GM18867 (cell line): ENCODE measurements at regions not wholly inside any gene's neighbourhood (a gene's known extent, or its start where the extent isn't known, plus 50 kb on each side); places are given as distances from the start of the nearest gene placed in this dataset.
"Not testable (repeated sequence)": the region's sequence is repeated elsewhere in the genome, so short reads cannot be mapped to it uniquely, and the experiment has no call there.

Experiments
- ATAC-seq: cut with Tn5 transposase; IDR thresholded peaks from one replicate; pipeline ENCODE4 v1.9.1; 2021; ENCODE audit warnings: mild to moderate bottlenecking, moderate library complexity; ENCODE audit not compliant: unreplicated experiment

DNA sequence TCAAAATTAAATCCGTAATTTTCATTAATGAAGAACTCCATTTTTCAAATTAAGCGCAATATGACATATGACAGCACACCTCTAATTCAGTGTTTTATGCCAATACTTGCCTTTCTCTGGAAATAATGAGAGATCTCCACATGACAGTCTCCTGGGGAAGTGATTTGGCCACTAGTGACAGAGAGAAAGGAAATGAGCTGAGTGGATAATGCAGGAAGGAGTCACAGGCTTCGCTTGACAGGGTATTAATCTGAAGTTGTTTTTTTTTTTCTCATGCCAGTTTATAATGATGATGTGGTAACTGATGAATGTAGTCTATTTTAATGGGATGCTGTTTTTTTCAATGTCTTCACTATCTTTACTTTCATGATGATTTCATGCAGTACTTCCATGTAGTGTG lies 1079.4 kb upstream of the GYPC start:
- no peak for ATAC-seq

DNA sequence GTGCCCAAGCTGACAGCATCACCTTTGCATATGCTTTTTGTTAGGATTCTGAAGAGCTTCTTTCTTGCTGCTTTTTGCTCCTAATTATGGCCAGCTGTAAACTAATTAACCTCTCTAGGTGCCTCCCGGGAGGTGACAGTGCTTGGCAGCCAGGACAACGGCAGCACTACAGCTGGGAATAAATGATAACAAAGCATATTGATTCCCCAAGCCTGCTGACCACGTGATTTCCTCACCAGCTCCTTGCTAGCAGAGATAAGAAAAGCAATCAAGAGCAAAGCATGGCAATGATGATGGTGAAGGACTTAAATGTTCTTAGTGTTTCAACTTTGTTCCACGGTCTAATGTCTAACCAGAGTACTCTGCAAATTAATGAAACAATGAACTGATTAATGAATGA lies 1074.4 kb upstream of the GYPC start:
- ATAC-seq, result no peak

DNA sequence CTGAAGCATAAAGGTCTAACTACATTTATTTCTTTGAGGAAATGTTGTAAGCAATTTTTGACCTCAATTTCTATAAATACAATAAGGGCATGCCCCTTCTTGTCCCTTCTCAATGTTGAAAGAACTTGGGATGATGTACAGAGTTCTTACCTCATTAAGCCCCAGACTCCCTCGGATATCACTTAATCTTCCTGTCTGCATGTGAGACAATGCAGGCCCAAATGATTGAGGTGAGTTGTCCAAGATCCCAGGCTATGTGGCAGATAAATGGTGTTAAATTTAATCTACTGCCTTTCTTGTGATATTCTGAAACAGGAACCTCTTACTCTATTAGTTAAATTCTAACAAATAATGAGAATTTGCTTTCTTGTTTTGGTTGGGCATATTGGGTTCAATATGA lies 1073.4 kb upstream of the GYPC start:
- no peak for ATAC-seq

DNA sequence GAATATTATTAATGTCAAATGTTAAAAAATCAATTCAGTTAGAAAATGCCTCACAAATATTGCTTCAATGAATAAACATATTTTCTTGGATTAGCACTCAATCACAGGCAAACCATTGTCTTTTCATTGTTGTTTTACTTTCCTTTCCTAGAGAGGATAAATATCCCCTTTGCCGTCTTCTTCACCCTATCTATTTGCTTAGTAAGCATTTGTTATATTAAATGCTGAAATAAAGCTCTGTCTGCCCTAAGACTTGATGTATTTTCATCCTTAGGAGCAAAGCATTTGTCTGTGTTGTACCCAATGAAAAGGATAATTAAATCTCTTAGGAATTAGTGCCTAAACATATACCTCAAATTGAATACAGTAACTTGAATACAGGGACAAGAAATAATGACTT lies 1071.2 kb upstream of the GYPC start:
- no peak for ATAC-seq

DNA sequence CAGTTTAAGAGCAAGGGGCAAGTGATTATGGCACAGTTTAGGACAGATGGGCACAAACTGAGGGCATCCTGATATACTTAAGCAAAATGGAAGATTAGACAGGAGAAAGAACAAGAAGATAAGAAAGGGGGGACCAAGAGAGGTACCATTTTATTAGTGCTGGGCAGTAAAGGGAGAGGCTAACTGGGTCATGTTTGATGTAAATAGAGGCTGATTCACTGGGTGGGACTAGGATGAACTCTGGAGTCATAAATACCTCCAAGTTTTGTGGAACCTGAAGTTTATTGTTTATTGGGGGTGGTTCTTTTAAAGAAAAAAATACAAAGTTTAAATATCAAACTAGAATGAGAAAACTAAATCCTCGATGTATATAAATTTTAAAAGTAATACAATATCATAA lies 1067.2 kb upstream of the GYPC start:
- no peak for ATAC-seq

DNA sequence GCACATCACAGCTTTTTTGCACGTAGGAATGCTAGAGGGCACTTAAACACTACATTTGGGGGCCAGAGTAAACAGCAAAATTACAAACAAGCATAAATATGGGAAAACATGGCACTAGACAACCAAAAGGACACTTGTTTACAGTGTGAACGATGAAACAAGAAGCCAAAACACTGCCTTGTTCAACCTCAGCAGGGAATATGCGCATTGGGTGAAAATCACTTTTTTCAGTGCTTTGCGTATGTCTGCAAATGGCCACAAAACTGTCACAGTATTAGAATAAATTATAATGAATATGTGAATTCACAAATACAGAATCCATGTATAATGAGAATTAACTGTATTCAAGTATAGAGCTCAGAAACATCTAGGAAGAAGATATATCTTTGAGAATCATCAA lies 1064.0 kb upstream of the GYPC start:
- no peak for ATAC-seq

DNA sequence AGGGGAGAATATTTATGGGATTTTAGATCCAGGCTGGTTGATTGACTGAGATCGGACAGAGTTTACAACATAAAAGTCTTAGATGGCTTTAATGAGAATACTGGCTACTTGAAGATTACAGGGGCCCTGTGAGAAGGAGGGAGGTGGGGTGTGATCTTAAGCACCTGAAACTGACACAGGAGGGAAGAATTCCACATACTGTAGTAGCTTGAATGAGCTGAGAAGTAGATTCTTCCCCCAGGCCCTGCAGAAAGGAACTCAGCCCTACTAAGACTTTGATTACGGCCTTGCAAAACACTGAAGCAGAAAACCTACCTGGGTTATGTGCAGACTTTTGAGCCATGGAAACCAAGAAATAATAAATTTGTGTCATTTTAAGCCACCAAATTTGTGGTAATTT lies 1062.9 kb upstream of the GYPC start:
- ATAC-seq, result no peak

DNA sequence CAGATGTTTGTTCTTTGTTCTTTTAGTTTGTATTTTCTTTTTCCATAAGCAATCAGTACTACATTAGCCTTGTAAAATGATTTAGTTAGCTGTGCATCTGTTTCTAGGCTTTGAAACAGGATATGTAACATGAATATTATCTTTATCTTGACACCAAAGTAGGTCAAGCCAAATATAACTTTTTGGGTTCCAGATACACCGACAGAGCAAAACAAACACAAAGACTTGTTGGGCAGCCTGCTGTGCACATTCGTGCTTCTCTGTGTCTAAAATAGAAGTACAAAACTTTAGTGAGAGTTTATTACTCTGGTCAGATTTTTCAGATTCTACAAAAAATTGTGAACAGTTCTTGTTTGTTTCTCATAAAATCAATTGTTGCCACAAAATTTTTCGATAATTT lies 1059.3 kb upstream of the GYPC start:
- no peak for ATAC-seq

DNA sequence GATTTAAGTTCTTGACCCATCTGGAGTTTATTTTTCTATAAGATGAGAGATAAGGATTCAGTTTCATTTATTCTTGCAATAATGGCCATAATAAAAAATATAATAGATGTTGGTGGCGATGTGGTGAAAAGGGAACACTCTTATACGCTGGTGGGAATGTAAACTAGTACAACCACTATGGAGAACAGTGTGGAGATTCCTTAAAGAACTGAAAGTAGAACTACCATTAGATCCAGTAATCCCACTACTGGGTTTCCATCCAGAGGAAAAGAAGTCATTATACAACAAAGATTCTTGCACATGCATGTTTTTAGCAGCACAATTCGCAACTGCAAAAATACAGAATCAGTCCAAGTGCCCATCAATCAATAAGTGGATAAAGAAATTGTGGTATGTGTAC lies 1040.5 kb upstream of the GYPC start:
- no peak for ATAC-seq

DNA sequence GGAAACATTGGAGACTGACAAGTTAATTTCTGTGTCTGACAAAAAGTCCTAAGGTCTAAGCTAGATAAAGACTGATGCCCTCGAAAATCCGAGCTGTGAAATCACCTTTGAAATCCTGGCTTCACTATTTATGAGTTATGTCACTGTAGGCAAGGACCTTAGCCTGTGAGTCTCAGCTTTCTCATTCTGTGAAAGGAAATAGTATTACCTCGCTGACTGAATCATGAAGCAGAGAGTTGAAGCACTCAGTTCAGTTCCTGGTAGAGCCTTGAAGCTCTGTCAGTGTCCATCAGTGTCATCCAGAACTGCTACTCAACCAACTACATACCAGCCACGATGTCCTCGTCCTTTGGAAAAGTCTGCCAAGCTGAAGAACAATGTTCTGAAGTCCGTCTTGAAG lies 1025.6 kb upstream of the GYPC start:
- ATAC-seq, result no peak

DNA sequence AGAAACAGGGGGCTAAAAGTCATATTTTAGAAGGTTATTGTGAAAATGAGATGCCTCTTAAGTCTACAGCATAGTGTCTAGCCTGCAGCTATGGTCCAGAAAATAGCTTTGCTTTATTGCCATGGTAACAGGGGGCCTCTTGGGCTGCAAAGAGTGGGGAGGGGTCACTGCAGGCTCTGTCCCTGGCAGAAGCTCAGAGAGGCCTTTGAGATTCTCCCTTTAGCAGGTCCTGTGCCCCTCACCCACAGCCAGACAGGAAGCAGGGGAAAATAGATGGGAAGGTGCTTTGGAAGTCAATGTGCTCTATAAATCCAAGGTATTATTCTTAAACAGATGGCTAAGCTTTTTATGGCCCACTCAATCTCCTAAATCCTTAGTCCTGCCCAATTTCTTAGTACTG lies 1021.3 kb upstream of the GYPC start:
- no peak for ATAC-seq

DNA sequence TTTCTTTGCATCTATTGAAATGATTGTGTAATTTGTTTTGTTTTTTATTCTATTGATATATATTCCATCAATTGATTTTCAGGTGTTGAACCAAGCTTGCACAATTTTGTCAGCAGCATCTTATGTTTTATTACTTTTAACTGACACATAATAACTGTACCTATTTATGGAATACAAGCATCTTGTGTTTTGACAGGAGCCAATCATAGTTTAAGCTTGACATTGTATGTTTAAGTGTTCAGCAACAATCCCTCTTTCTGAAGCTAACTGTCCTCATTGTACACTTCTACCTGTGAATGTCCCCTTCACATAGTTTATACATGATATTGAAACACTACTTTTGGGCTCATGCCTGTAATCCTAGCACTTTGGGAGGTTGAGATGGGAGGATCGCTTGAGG lies 1017.6 kb upstream of the GYPC start:
- no peak for ATAC-seq

DNA sequence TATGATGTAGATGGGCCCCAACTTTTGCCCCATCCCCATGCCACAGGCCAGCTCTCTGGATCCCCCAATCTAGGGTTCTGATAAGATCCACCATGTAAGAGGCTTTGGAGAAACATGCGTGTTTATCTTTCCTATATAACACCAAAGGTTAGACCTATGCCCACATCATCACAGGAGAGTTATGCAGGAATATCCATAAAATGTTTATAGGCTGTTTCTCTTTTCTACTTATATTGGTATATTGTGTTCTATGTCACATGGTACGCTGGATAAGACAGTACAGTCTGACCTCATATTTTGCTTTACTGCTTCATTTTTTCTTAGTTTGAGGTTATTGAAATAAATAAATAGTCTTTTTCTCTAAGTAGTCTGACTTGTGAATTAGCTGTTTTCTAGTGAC lies 1013.9 kb upstream of the GYPC start:
- no peak for ATAC-seq

DNA sequence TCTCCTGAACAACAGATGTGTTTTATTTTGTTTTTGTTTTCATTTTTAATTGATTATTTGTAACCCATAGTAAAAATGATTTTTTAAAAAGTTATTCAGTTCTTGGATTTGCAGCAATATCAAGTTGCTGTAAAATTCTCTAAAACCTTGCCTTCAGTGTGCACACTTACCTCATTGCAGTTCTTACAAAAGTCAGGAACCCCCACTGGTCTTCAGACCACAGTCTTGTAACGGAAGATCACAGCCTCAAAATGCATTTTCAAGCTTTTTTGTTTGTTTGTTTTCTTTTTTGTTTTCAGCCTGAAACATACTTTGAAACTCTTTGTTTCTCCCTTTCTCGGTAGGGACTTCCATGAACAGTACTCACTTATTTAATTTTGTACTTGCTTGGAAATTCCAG lies 1012.8 kb upstream of the GYPC start:
- ATAC-seq, result peak; percentile 53

DNA sequence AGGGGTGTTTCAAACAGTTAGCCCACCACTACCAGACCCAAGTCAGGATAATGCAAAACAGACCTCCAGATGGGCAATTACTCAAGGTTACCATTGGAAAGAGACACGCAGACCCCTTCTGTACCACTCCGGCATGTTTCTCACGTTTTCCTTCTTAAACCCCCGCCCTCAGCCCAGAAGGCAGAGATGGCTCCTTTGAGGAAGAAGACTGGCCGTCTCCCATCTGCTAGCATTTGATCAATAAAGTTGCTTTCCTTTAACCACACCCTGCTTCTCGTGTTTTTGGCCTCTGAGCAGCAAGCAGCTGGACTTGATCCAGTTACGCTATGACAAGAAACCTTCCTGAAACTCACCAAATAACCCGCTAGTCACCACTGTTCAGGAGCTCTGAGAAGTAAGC lies 1012.4 kb upstream of the GYPC start:
- peak; percentile 87 for ATAC-seq

DNA sequence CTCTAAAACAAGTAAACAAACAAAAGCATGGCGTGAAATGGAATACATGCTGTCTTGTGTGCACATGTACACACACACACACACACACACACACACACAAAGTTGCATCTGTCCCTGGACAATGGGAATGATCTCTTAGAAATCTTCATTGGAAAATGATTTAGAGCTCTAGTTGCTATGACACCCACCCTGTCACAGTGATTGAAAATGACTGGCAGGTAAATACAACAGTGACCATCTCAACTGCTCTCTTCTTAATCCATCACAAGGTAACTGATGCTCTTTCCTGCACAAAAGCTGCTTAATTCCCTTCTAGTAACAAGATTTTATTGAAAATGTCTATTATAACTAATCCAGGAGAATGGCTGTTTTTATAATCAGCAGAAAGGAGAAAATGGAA lies 1011.7 kb upstream of the GYPC start:
- no peak for ATAC-seq

DNA sequence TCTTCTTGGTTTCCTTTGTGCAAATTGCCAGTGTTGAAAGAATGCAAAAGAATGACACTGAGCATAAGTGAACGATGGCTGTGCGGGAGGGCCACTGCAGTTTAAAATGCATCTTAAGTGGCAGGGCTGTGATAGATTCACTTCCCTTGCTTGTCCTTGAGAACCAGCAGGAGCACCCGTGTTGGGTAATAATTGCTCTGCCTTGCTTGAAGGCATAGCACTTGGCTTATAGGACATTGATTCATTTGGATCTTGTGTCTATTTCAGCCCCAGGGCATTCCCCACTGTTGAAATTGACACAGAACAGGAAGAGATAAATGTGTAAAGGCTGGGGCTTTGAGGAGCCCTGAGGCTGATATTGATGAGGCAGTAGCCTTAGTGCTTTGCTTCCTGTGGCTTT lies 1003.7 kb upstream of the GYPC start:
- ATAC-seq, result no peak

DNA sequence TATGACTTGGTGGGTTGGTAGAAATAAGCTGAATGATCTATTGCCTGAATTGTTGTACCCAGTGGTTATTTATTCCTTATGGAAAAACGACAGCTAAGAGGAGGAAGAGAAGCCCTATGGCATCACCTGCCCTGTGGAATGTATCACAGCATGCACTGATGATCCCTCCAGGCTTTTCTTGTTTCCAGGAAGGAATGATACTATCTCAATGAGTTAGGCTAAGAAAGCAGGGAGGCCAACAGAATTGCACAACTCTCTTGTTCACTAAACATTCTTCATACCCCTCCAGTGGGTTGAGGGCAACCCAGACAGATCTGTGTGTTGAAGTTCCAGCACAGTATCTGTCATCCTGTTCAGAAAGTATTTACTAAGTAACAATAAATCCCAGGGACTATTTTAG lies 1001.7 kb upstream of the GYPC start:
- no peak for ATAC-seq

DNA sequence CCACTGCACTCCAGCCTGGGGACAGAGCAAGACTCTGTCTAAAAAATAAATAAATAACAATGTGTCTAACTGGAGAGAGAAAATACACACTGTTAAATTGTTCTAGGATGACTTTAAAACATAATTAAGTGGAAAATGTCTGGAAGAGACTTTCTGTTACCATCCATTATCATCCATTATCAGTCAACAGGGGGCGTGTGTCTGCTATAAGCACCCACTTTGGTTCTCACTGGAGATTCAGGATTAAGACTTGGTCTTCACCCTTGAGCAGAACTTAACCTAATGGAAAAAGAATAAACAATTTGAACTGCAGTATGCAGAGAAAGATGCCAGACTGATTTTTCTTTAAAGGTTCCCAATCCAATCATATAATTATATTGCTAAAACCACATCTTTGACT lies 999.8 kb upstream of the GYPC start:
- no peak for ATAC-seq

DNA sequence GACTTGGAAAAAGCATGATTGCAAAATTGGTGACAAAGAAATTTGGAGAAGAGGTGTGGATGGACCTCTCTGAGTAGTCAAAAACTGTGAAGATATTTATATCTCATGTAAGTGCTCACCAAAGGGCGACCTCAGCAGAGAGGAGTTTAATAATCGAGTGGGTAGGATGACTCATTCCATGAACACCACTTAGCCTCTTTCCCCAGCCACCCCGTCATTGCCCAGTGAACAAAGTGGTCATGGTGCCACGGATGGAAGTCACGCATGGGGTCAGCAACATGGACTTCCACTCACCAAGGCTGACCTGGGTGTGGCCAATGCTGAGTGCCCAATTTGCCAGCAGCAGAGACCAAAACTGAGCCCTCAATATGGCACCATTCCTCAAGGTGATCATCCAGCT lies 997.4 kb upstream of the GYPC start:
- no peak for ATAC-seq

DNA sequence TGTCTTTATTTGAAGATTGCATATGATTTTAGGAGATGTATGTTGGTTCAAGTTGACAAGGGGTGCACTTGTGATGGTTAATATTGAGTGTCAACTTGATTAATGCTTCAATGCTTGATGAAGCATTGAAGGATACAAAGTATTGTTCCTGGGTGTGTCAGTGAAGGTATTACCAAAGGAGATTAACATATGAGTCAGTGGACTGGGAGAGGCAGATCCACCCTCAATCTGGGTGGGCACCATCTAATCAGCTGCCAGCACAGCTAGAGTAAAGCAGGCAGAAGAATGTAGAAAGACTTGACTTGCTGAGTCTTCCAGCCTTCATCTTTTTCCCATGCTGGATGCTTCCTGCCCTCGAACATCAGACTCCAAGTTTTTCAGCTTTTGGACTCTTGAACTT lies 995.6 kb upstream of the GYPC start:
- not testable (repeated sequence) for ATAC-seq

DNA sequence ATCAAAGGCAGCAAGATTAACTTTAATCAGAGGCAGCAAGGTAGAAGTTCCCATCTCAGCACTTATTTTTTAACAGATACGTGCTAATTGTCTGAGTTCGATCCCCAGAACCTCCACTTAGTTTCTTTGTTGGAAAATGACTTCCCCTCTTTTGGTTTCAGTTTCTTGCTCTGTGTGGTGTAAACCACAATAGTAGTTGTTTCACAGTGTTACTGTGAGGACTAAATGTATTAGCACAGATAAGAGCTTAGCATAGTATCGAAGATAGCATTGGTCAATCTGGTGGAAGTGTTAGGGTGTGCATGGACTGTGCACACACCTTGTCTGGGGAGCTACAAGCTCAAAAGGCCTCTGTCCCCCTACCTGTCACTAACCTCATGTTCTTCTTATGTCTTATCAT lies 988.3 kb upstream of the GYPC start:
- peak; percentile 98 for ATAC-seq

DNA sequence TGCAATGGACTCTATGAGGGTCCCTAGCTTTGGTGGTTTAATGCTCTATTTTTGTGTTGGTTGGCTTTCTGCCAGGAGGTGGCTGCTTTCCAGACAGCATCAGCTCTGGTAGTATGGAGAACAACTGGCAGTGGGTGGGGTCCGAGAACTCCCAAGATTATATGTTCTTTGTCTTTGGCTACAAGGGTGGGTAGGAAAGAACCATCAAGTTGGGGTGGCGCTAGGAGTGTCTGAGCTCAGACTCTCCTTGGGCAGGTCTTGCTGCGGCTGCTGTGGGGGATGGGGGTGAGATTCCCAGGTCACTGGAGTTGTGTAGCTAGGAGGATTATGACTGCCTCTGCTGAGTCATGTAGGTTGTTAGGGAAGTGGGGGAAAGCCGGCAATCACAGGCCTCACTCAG lies 976.1 kb upstream of the GYPC start:
- no peak for ATAC-seq

DNA sequence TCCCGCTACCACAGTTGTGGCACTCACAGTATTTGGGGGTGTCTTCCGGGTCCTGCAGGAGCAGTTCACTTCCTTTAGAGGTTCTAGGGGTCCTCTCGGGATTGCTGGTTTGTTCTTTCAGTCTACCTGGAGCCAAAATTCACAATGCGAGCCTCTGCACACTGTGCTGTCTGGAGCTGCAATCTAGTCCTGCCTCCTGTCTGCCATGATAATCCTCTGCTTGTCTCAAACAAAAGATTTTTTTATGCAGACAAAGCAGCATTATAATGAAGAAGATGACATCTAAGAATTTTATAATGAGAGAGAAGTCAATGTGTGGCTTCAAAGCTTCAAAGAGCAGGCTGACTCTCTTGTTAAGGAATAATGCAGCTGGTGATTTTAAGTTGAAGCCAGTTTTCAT lies 975.1 kb upstream of the GYPC start:
- no peak for ATAC-seq
